NCI-H460 (cell line): ENCODE measurements at regions not wholly inside any gene's neighbourhood (a gene's known extent, or its start where the extent isn't known, plus 50 kb on each side); places are given as distances from the start of the nearest gene placed in this dataset.
"Not testable (repeated sequence)": the region's sequence is repeated elsewhere in the genome, so short reads cannot be mapped to it uniquely, and the experiment has no call there.

Source experiments
- DNase-seq: peaks from one replicate; pipeline ENCODE4 v3.0.0-alpha.2; 2016; ENCODE audit warnings: low read depth; ENCODE audit errors: extremely low read depth

DNA sequence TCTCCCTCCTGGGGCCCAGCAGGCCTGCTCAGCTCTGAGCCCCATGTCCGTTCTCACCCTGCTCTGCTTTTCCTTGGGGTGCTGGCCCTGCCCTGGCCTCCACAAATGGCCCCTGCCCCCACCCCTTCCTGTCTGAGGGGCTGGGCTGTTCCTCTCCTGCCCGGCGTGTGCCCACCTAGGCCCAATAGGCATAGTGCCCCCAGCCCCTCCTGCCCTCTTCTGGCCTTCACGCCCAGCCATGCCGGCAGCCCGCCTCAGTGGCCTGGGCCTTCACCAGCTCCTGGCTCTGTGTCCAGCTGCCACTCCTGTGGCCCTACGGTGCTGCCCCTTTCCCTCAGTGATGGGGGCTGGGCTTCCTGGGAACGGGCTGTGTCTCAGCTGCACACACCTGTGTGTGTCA is 125.9 kb downstream of the TMEM121 start:
- DNase-seq = not testable (repeated sequence)

DNA sequence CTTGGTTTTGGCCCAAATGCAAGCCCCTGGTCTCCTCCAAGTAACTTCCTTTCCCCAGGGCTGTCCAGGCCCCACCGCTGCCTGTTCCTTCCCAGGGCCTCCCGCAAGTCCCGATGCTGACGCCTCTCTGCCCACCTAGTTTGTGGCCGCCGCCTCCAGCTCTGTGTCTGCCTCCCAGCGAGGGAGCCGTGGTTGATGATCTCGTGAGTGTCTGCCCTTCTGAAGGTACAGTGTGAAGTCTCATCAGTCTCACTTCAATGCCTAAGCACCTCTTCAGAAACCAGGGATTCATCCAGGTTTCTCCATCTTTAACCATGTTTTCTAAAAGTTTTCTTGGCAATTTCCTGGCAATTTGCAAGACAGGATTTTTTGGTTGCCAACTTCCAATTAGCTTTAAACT is 127.5 kb downstream of the TMEM121 start:
- not testable (repeated sequence) for DNase-seq

DNA sequence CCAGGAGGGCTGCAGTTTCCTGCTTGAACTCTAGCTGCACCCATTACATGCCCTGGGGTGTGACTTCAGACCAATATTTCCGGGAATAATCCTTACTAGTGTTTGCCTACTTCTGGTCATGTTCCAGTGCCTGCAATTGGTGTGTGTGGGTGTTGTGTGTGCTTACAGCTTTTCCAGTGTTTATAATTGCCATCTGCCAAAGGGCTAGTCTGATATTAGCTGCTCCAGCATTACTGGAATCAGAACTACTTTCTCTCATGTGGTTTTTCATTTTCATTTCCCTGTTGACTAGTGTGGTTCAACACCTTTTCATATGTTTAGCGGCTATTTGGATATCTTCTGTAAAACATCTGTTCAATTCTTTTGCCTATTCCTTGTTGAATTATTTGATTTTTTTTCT is 132.9 kb downstream of the TMEM121 start:
- DNase-seq = not testable (repeated sequence)

DNA sequence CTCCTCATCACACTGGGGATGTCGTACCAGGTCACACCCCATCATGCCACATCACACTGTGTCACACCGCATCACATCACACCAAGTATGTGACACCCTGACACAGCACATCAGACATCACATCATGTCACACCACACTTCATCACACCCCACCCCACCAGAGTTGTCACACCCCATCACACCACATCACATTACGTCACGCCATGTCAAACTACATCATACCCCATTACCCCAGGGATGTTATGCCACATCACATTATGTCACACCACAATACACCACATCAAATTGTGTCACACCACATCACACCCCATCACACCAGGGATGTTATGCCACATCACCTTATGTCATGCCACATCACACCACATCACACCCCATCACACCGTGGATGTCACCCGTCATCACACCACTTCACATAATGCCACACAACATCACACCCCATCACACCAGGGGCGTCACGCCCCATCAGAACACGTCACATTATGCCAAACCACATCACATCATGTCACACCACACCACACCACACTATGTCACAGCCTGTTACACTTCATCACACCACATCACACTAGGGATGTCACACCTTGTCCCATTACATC is 133.6 kb downstream of the TMEM121 start:
- no peak for DNase-seq

DNA sequence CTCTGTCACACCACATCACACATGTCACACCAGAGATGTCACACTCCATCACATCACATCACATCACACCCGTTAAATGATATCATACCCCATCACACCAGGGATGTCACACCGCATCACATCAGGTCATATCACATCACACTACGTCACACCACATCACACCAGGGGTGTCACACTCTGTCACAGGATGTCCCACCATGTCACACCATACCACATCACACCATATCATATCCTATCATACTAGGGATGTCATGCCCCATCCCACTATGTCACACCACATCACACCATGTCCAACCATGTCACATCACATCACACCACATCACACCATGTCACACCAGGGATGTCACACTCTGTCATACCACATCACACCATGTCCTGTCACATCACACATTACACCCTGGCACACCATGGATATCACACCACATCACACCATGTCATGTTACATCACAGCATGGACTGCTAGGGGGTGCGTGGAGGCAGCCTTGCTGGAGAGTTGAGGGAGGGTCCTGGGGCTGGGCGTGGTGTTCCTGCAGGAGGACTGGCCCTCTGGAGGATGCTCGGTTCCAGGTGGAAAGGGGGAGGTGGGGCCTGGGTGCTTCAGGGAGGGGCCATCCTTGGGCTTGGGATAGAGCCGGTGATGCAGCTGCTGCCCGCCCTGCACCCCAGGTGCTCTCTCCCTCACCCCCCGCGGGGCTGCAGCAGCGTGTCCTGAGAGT is 134.6 kb downstream of the TMEM121 start:
- DNase-seq = no peak

DNA sequence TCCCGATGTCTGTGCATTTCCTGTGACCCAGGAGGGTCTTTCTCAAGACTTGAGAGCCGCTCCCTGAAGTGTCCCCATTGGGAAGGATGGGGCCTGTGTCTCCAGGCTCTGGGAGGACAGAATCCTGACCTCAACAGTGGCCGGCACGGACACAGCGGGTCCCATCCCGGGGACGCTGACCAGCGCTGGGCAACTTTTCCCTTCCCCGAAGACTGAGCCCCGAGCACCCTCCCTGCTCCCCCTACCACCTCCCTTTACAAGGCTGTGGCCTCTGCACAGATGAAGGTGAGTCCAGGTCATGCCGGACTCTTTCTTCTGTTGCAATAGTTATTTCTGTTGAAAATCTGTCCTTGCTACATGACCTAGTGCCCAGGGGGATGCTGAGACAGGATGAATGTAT is 135.7 kb downstream of the TMEM121 start:
- not testable (repeated sequence) for DNase-seq

DNA sequence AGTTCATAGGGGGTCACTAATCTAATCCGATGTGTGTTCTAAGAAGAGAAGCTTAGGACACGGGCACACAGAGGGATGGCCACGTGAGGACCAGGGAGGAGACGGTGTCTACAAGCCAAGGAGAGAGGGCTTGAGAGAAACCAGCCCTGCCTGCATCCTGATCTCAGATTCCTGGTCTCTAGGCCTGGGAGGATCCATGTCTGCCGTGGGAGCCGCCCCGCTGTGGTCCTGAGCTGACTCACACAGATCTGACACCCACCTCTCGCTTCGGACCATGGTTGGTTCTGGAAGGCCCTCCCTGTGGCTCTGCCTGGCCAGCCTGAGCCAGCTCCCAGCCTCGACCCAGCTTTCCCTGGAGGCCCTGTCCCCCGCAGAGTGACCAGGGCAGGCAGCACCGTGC is 136.2 kb downstream of the TMEM121 start:
- not testable (repeated sequence) for DNase-seq

DNA sequence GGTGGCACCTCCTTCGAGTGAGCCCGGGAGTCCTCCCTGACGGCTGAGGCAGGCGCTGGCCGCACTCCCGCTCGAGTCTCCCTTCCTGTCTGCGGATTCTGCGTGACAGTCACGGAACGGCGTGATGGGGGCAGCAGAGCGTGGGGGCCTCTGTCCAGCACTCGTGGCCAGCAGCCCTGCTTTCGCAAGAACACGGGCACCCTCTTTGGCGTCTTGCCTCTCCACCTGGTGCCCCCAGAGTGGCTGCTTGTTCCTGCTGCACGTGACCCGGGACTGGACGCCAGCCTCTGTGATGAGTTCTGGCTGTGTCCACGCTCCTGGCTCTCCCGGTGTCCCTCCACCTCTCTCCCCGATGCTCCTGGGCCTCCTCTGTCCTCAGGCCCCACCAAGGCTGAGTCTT is 136.9 kb downstream of the TMEM121 start:
- DNase-seq = not testable (repeated sequence)

DNA sequence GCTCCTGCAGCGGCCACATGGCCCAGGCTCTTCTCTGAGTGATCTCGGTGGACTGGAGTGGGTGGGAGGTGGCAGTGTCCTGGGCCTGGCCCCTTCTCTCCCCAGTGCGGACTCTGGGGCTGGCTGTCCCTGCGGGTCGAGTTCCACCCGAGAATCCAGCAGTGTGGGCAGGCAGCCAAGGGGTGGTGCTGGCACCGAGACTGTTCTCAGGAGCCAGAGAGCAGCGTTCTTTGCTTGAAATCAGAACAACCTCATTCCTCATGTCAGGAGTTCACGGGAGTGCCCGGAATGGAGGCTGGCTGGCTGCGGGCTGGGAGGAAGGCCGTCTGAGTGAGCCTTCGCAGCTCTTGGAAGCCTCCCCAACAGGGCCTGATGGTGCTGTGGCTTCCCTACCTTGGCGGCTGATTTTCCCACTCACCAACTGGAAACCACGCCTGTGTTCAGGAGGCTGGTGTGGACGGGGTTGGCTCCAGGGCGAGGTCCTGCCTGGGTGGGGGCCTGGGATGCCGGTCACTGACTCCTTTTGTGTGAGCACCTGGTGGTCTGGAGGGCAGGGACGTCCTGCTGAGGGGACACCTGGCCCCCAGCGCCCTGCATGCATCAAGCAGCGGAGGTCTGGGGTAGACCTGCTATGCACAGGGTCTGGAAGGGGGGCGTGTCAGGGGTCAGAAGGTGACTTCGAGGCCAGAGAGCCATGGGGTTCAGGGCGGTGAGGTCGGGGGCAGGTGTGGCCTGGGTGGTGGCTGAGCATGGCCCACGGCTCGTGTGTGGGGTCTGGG is 137.6 kb downstream of the TMEM121 start:
- DNase-seq = not testable (repeated sequence)

DNA sequence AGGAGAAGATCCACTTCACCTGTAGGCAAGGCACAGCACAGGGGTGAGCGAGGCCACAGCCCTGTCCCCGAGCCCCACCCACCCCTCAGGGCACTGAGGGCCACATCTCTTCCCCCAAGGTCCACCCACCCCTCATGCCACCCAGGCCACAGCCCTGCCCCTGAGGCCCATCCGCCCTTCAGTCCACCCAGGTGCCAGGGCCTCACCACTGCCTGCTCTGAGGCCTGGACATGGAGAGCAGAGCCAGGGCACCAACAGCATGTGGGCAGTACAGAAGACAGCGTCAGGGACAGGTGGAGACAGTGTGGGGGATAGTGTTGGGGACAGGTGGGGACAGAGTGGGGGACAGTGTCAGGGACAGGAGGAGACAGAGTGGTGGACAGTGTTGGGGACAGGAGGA is 138.3 kb downstream of the TMEM121 start:
- no peak for DNase-seq

DNA sequence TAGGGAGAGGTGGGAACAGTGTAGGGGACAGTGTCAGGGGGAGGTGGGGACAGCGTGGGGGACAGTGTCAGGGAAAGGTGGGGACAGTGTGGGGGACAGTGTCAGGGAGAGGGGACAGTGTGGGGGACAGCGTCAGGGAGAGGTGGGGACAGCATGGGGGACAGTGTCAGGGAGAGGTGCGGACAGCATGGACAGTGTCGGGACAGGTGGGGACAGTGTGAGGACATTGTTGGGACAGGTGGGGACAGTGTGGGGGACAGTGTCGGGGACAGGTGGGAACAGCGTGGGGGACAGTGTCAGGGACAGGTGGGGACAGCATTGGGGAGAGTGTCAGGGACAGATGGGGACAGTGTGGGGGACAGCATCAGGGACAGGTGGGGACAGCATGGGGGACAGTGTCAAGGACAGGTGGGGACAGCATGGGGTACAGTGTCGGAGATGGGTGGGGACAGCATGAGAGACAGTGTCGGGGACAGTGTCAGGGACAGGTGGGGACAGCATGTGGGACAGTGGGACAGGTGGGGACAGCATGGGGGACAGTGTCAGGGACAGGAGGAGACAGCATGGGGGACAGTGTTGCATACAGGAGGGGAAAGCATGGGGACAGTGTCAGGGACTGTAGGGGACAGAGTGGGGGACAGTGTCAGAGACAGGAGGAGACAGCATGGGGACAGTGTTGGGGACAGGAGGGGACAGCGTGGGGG is 139.0 kb downstream of the TMEM121 start:
- no peak for DNase-seq

DNA sequence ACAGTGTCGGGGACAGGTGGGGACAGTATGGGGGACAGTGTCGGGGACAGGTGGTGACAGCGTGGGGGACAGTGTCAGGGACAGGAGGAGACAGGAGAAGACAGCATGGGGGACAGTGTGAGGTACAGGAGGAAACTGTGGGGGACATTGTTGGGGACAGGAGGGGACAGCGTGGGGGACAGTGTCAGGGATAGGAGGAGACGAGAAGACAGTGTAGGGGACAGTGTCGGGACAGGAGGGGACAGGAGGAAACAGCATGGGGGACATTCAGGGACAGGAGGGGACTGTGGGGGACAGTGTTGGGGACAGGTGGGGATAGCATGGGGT is 139.5 kb downstream of the TMEM121 start:
- no peak for DNase-seq

DNA sequence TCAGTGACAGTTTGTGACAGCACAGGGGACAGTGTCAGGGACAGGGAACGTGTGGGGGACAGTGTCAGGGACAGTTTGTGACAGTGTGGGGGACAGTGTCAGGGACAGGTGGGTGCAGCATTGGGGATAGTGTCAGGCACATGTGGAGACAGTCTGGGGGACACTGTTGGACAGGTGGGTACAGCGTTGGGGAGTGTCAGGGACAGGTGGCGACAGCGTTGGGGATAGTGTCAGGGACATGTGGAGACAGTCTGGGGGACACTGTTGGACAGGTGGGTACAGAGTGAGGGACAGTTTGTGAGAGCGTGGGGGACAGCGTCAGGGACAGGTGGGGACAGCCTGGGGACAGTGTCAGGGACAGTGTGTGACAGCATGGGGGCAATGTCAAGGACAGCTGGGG is 140.0 kb downstream of the TMEM121 start:
- no peak for DNase-seq

DNA sequence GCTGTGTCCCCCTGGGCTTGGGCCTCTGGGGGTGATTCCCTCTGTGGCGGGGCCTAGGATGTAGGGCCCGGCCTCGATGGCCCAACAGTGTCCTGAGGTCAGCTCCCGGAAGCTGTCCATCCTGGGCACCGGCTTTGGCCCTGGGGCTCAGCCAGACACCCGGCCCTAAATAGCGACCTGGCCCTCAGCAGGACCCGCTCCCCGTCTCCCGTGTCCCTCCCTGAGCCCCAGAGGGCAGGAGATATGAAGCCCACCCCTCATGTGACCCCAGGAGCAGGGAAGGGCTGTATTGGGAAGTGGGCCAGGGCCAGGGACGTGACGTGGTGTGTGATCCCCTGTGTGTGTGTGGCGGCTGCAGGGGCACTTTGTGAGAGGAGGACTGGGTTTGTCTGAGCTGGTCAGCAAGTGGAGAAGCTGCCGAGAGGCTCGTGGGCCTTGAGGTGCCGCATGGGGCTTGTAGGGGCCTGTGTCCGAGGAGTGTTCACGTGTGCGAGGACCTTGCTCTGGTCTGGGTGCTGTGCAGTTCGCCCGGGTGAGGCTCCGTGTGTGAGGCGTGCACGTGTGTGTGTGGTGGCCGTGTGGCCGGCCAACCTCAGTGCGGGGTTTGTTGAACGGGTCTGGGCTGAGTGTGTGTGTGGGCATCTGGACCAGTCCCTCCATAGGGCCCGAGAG is 140.7 kb downstream of the TMEM121 start:
- not testable (repeated sequence) for DNase-seq

DNA sequence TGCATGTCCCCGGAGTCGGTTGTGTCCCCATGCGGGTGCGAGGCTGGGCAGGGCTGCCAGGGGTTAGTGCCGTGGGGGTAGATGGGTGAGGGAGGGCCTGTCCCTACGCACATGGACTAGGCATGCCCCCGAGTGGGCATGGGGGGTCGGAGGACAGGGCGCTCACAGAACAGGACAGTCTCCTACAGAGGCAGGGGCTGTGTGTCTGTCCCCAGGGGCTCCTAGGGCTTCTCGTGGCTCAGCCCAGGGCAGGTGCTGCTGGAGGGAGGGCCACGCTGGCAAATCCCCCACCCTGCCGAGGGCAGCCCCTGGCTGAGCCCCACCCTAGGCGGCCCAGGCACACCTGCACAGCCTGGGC is 141.3 kb downstream of the TMEM121 start:
- not testable (repeated sequence) for DNase-seq

DNA sequence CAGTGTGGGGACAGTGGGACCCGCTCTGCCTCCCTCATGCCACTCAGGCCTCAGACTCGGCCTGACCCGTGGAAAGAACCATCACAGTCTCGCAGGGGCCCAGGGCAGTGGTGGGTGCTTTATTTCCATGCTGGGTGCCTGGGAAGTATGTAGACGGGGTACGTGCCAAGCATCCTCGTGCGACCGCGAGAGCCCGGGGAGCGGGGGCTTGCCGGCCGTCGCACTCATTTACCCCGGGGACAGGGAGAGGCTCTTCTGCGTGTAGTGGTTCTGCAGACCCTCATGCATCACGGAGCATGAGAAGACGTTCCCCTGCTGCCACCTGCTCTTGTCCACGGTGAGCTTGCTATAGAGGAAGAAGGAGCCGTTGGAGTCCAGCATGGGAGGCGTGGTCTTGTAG is 141.6 kb downstream of the TMEM121 start:
- not testable (repeated sequence) for DNase-seq

DNA sequence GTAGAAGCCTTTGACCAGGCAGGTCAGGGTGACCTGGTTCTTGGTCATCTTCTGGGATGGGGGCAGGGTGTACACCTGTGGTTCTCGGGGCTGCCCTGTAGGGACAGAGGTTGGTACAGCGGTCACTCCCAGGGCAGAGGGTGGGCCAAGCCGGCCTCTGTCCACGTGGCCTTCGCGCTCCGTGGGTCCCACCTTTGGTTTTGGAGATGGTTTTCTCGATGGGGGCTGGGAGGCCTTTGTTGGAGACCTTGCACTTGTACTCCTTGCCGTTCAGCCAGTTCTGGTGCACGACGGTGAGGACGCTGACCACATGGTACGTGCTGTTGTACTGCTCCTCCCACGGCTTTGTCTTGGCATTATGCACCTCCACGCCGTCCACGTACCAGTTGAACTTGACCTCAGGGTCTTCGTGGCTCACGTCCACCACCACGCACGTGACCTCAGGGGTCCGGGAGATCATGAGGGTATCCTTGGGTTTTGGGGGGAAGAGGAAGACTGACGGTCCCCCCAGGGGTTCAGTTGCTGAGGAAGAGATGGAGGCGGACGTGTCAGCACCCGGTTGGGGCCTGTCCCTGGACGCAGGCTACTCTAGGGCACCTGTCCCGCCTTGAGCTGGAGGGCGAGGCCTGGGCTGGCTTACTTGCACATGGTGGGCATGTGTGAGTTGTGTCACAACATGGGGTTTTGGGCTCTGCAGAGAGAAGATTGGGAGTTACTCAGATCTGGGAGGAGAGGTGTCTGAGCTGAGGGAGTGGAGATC is 142.3 kb downstream of the TMEM121 start:
- not testable (repeated sequence) for DNase-seq

DNA sequence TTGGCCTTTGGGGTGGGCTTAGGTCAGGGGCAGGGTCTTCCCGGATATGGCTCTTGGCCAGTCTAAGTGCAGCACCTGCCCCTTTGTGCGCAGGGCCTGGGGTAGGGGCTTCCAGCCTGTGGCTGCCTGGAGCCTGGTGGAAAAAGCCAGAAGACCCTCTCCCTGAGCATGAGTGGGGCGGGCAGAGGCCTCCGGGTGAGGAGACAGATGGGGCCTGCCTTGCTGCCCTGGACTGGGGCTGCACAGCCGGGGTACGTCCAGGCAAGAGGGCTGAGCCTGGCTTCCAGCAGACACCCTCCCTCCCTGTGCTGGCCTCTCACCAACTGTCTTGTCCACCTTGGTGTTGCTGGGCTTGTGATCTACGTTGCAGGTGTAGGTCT is 142.8 kb downstream of the TMEM121 start:
- not testable (repeated sequence) for DNase-seq

DNA sequence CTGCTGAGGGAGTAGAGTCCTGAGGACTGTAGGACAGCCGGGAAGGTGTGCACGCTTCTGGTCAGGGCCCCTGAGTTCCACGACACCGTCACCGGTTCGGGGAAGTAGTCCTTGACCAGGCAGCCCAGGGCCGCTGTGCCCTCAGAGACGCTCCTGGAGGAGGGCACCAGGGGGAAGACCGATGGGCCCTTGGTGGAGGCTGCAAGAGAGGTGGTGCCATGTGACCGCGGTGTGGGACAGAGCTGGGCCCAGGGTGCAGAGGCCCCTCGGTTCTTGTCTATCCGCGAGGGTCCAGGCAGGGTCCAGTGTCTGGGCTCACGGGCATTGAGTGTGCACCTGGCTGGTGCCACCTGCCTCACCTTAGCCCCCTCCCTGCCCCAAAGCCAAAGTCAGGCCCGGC is 143.3 kb downstream of the TMEM121 start:
- DNase-seq = not testable (repeated sequence)
